GM23338 (cell line): ENCODE measurements at regions not wholly inside any gene's neighbourhood (a gene's known extent, or its start where the extent isn't known, plus 50 kb on each side); places are given as distances from the start of the nearest gene placed in this dataset.
A peak's percentile ranks its signal among the peaks of the same experiment; 100 is the strongest.

ENCODE experiments used
- ATAC-seq: fragments of 200-7000 bp; cut with Tn5 transposase; 3 replicates; pipeline ENCODE4 v1.9.1; 2020
- DNase-seq: peaks from one replicate; pipeline ENCODE4 v3.0.0-alpha.2; 2015; ENCODE audit warnings: low spot score
- H2AFZ ChIP-seq: fragments of 200-600 bp; sonication (generic); 2 replicates; pipeline ENCODE4 v1.8.0; 2016; ENCODE audit warnings: antibody characterized with exemption, mild to moderate bottlenecking, moderate library complexity
- H3F3A ChIP-seq: fragments of 200-600 bp; sonication (generic); replicated peaks from 2 replicates; pipeline ENCODE4 v1.8.0; 2017; ENCODE audit warnings: antibody characterized with exemption, mixed run types, low read depth
- H3K27ac ChIP-seq: fragments of 200-600 bp; sonication (generic); 2 replicates; pipeline ENCODE4 v1.6.1; 2016; ENCODE audit warnings: low read depth
- H3K27me3 ChIP-seq: fragments of 200-600 bp; sonication (generic); 2 replicates; pipeline ENCODE4 v1.8.0; 2016; ENCODE audit warnings: mild to moderate bottlenecking, mixed run types, moderate library complexity; ENCODE audit not compliant: insufficient read depth
- H3K36me3 ChIP-seq: fragments of 200-600 bp; sonication (generic); 2 replicates; pipeline ENCODE4 v1.8.0; 2016; ENCODE audit warnings: mild to moderate bottlenecking; ENCODE audit not compliant: insufficient read depth
- H3K4me1 ChIP-seq: fragments of 200-600 bp; sonication (generic); 2 replicates; pipeline ENCODE4 v1.8.0; 2016; ENCODE audit warnings: mild to moderate bottlenecking, moderate library complexity; ENCODE audit not compliant: insufficient read depth
- H3K4me2 ChIP-seq: fragments of 200-600 bp; sonication (generic); 2 replicates; pipeline ENCODE4 v1.7.1; 2017; ENCODE audit warnings: mixed run types
- H3K4me3 ChIP-seq: fragments of 200-600 bp; sonication (generic); 2 replicates; pipeline ENCODE4 v1.6.1; 2016; ENCODE audit warnings: mixed run types
- H3K79me2 ChIP-seq: fragments of 200-600 bp; sonication (generic); replicated peaks from 2 replicates; pipeline ENCODE4 v1.8.0; 2017; ENCODE audit warnings: mild to moderate bottlenecking; ENCODE audit not compliant: insufficient read depth
- H3K9me2 ChIP-seq: fragments of 200-600 bp; sonication (generic); 2 replicates; pipeline ENCODE4 v1.8.0; 2017; ENCODE audit not compliant: insufficient read depth
- H4K20me1 ChIP-seq: fragments of 200-600 bp; sonication (generic); replicated peaks from 2 replicates; pipeline ENCODE4 v1.8.0; 2017; ENCODE audit warnings: mild to moderate bottlenecking; ENCODE audit not compliant: insufficient read depth
- H3K27ac Mint-ChIP-seq: 2 replicates; pipeline ENCODE4 v1.8.0; 2020; ENCODE audit warnings: inconsistent platforms, mild to moderate bottlenecking, moderate library complexity, mixed read lengths
- H3K27me3 Mint-ChIP-seq: 3 replicates; pipeline ENCODE4 v1.8.0; 2022; ENCODE audit warnings: low read depth, mild to moderate bottlenecking, moderate library complexity, mixed read lengths, inconsistent platforms; ENCODE audit not compliant: insufficient read depth, poor library complexity
- H3K36me3 Mint-ChIP-seq: 3 replicates; pipeline ENCODE4 v1.8.0; 2021; ENCODE audit warnings: low read depth, mild to moderate bottlenecking, inconsistent platforms, moderate library complexity, mixed read lengths
- H3K4me1 Mint-ChIP-seq: 3 replicates; pipeline ENCODE4 v1.8.0; 2020; ENCODE audit warnings: mild to moderate bottlenecking, inconsistent platforms, mixed read lengths
- H3K4me3 Mint-ChIP-seq: 3 replicates; pipeline ENCODE4 v1.8.0; 2021; ENCODE audit warnings: moderate library complexity, mild to moderate bottlenecking, inconsistent platforms, mixed read lengths
- H3K9me3 Mint-ChIP-seq: 3 replicates; pipeline ENCODE4 v1.8.0; 2020; ENCODE audit warnings: moderate library complexity, mild to moderate bottlenecking, inconsistent platforms, mixed read lengths
- CREB1 ChIP-seq: fragments of 250-450 bp; sonication (Bioruptor Pico); IDR thresholded peaks from 2 replicates; pipeline ENCODE4 v1.5.0; 2020; ENCODE audit warnings: low read depth, mild to moderate bottlenecking, moderate library complexity
- EZH2 ChIP-seq: fragments of 200-600 bp; sonication (generic); IDR thresholded peaks from one replicate; pipeline ENCODE4 v1.8.0; 2017; ENCODE audit warnings: antibody characterized with exemption, mild to moderate bottlenecking, low read depth; ENCODE audit not compliant: unreplicated experiment
- JUNB ChIP-seq: IDR thresholded peaks from one replicate; pipeline ENCODE4 v1.6.1; 2016; ENCODE audit warnings: antibody characterized with exemption; ENCODE audit not compliant: unreplicated experiment
- NANOG ChIP-seq: IDR thresholded peaks from 2 replicates; pipeline ENCODE4 v1.6.1; 2016; ENCODE audit warnings: antibody characterized with exemption, borderline replicate concordance
- ZNF114 ChIP-seq: fragments of 250-450 bp; sonication (Bioruptor Pico); IDR thresholded peaks from 2 replicates; pipeline ENCODE4 v1.5.0; 2020; ENCODE audit warnings: mild to moderate bottlenecking, moderate library complexity
- ZNF331 ChIP-seq: fragments of 250-450 bp; sonication (Bioruptor Pico); IDR thresholded peaks from 2 replicates; pipeline ENCODE4 v1.5.0; 2020; ENCODE audit warnings: low read depth, mild to moderate bottlenecking, moderate library complexity
- TF ChIP-seq, protein P1 (sequence below): IDR thresholded peaks from one replicate; pipeline ENCODE4 v1.6.1; 2018; ENCODE audit warnings: antibody characterized with exemption; ENCODE audit not compliant: unreplicated experiment
- TF ChIP-seq, protein P2 (sequence below): IDR thresholded peaks from 2 replicates; pipeline ENCODE4 v1.6.1; 2016; ENCODE audit warnings: antibody characterized with exemption
- TF ChIP-seq, protein P3 (sequence below), 2 experiments: fragments of 200-600 bp in 1 of 2; sonication (generic) in 1 of 2; conservative IDR thresholded peaks; 2 replicates each; pipeline versions ENCODE4 v1.5.1 to v1.6.1; 2016 to 2017; ENCODE audit warnings: antibody characterized with exemption in 2 of 2, low read depth in 2 of 2, mild to moderate bottlenecking in 2 of 2, moderate library complexity in 1 of 2

DNA sequence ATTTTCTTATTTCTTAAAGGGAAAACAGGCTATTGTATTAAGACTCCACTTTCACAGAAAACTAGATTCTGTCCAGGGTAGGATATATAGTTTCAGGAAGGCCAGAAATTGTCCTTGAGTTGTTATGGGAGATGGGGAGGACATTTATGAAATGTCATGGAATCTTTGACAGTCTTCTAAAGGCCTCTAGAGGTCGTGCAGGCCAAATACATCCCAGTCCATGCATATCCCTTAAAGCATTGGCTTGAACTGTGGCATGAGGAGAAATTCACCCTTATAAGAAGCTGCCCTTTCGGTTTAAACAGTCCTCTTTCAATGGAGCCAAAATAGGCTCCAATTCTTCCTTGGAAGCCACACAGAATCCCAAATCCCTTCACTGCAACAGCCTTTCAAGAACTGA is 183.6 kb upstream of the NOCT start:
- no peaks in the 10 kb centered on the region for H3K79me2 ChIP-seq
- DNase-seq, result no peak
- H3K4me1 Mint-ChIP-seq, result peaks cover 6% of the 10 kb centered on the region; the same call in 1 of the 3 replicates

DNA sequence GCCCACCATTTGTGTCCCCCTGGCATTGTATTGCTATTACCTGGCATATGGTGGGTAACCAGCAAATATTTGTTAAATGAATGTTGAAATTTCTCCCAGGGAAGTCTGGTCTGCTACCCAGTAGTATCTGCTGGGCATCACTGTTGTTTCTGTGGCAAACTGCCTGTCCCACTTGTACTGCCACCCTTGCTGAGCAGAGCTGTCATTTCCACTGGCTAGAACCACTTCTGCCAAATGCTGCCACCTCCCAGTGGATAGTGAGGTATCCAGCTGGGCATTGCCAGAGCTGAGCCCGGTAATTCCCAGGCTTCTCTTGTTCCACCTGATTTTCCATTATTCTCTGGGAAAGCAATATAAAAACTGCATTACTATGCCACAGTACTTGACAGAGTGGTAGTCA is 186.7 kb upstream of the NOCT start:
- H3K4me1 Mint-ChIP-seq, result no peaks in the 10 kb centered on the region
- no peaks in the 10 kb centered on the region for H3K36me3 Mint-ChIP-seq
- Histone ChIP-seq H3K9me2 (no peaks in the 10 kb centered on the region), H3K4me2 (no peak overlapping the region), H2AFZ (no peak overlapping the region), H3K27ac (no peak overlapping the region), H3F3A (no peaks in the 10 kb centered on the region), H3K27me3 (no peaks in the 10 kb centered on the region), H3K36me3 (no peaks in the 10 kb centered on the region), H3K79me2 (no peaks in the 10 kb centered on the region), H4K20me1 (no peaks in the 10 kb centered on the region), H3K4me3 (no peak overlapping the region), H3K4me1 (no peaks in the 10 kb centered on the region)
- DNase-seq (no peak), ATAC-seq (no peak)
- no peak overlapping the region for H3K27ac Mint-ChIP-seq
- no peak overlapping the region for H3K4me3 Mint-ChIP-seq
- no peaks in the 10 kb centered on the region for H3K9me3 Mint-ChIP-seq
- H3K27me3 Mint-ChIP-seq, result peaks cover 3% of the 10 kb centered on the region
- TF ChIP-seq, protein P1, sequence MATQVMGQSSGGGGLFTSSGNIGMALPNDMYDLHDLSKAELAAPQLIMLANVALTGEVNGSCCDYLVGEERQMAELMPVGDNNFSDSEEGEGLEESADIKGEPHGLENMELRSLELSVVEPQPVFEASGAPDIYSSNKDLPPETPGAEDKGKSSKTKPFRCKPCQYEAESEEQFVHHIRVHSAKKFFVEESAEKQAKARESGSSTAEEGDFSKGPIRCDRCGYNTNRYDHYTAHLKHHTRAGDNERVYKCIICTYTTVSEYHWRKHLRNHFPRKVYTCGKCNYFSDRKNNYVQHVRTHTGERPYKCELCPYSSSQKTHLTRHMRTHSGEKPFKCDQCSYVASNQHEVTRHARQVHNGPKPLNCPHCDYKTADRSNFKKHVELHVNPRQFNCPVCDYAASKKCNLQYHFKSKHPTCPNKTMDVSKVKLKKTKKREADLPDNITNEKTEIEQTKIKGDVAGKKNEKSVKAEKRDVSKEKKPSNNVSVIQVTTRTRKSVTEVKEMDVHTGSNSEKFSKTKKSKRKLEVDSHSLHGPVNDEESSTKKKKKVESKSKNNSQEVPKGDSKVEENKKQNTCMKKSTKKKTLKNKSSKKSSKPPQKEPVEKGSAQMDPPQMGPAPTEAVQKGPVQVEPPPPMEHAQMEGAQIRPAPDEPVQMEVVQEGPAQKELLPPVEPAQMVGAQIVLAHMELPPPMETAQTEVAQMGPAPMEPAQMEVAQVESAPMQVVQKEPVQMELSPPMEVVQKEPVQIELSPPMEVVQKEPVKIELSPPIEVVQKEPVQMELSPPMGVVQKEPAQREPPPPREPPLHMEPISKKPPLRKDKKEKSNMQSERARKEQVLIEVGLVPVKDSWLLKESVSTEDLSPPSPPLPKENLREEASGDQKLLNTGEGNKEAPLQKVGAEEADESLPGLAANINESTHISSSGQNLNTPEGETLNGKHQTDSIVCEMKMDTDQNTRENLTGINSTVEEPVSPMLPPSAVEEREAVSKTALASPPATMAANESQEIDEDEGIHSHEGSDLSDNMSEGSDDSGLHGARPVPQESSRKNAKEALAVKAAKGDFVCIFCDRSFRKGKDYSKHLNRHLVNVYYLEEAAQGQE, result no peak
- TF ChIP-seq, protein P2, sequence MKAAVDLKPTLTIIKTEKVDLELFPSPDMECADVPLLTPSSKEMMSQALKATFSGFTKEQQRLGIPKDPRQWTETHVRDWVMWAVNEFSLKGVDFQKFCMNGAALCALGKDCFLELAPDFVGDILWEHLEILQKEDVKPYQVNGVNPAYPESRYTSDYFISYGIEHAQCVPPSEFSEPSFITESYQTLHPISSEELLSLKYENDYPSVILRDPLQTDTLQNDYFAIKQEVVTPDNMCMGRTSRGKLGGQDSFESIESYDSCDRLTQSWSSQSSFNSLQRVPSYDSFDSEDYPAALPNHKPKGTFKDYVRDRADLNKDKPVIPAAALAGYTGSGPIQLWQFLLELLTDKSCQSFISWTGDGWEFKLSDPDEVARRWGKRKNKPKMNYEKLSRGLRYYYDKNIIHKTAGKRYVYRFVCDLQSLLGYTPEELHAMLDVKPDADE, result no peak
- TF ChIP-seq, protein P3, sequence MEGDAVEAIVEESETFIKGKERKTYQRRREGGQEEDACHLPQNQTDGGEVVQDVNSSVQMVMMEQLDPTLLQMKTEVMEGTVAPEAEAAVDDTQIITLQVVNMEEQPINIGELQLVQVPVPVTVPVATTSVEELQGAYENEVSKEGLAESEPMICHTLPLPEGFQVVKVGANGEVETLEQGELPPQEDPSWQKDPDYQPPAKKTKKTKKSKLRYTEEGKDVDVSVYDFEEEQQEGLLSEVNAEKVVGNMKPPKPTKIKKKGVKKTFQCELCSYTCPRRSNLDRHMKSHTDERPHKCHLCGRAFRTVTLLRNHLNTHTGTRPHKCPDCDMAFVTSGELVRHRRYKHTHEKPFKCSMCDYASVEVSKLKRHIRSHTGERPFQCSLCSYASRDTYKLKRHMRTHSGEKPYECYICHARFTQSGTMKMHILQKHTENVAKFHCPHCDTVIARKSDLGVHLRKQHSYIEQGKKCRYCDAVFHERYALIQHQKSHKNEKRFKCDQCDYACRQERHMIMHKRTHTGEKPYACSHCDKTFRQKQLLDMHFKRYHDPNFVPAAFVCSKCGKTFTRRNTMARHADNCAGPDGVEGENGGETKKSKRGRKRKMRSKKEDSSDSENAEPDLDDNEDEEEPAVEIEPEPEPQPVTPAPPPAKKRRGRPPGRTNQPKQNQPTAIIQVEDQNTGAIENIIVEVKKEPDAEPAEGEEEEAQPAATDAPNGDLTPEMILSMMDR (conservative IDR thresholded peaks at IDR 0.05; ENCODE audit: low read depth in 2 of 2), result no peak
- TF ChIP-seq ZNF114 (no peak), NANOG (no peak), ZNF331 (CRISPR knock-in tag) (no peak), CREB1 (CRISPR knock-in tag) (no peak), EZH2 (no peak), JUNB (no peak)

More for the DNA sequence above, 183.6 kb upstream of the NOCT start:
- Mint-ChIP-seq H3K9me3 (no peaks in the 10 kb centered on the region), H3K4me3 (no peak overlapping the region), H3K27ac (no peak overlapping the region), H3K27me3 (peaks cover 3% of the 10 kb centered on the region), H3K36me3 (no peaks in the 10 kb centered on the region)
- Histone ChIP-seq H3K27ac (no peak overlapping the region), H3K27me3 (no peaks in the 10 kb centered on the region), H3K4me3 (no peak overlapping the region), H3K4me2 (no peak overlapping the region), H3F3A (no peaks in the 10 kb centered on the region), H3K9me2 (no peaks in the 10 kb centered on the region; the same call in 1 of the 2 replicates), H3K4me1 (no peaks in the 10 kb centered on the region), H4K20me1 (no peaks in the 10 kb centered on the region), H2AFZ (no peak overlapping the region), H3K36me3 (no peaks in the 10 kb centered on the region)
- no peak for ATAC-seq
- no peak for TF ChIP-seq ZNF331 (CRISPR knock-in tag)
- TF ChIP-seq, protein P3 (conservative IDR thresholded peaks at IDR 0.05; ENCODE audit: low read depth in 2 of 2), result peak; percentile 15 to 39; a peak in 2 of 4 replicates
- TF ChIP-seq EZH2, result no peak
- no peak for TF ChIP-seq NANOG
